ENCODE measurements at regions not wholly inside any gene's neighbourhood (a gene's known extent, or its start where the extent isn't known, plus 50 kb on each side); places are given as distances from the start of the nearest gene placed in this dataset.
"Not testable (repeated sequence)": the region's sequence is repeated elsewhere in the genome, so short reads cannot be mapped to it uniquely, and the experiment has no call there.

DNA sequence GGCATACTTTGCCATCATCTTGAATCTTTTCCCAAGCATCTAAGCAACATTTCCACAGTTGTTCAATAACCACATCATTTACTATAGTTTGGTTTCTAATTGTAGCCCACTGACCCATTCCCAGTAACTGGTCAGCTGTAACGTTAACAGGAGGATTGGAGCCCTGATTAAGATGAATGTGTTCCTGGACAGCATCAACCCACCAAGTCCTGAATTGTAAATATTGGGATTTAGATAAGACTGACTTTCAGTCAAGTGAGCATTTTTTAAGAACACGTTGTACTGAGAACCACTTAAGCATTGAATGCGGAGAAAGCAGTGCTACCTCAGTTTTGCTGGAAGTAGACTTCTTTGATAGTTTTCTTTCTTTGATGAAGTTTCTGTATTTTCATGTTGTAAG, 53.3 kb upstream of the ARL4D start:
- not testable (repeated sequence) for DNase-seq (ENCODE audit: low spot score)

DNA sequence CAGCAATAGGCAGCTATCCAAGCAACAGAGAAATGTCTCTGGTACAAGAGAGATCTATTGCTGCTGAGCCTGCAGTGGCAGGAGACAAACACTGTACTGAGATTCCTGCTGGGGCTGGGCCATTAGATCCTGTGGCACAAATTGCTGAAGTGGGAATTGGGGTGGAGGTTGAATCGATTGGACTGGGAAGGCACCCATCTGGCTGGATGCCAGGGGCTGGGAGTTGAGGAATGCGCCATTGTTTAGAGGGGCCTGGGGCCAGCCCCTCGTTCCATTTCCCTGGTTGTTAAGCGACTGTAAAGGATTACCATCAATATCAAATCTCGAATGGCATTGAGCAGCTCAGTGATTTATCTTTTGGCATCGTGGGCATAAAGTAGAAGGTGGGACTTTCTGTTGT, 54.1 kb upstream of the ARL4D start:
- DNase-seq (ENCODE audit: low spot score): no peak

DNA sequence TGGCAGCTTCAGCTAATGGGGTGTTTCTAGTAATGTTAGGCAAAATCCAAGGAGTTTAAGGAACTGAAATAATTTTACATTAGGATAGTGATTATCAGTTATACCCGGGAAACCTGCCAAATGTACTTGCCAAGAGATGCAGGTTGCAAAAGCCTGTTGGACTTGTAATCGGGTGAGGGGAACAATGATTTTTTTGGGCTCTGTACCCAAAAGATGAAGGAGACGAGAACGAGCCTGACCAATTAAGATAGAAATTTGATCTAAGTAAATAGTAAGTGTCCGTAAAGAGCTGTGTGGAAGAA, 56.3 kb upstream of the ARL4D start:
- DNase-seq (ENCODE audit: low spot score): no peak

DNA sequence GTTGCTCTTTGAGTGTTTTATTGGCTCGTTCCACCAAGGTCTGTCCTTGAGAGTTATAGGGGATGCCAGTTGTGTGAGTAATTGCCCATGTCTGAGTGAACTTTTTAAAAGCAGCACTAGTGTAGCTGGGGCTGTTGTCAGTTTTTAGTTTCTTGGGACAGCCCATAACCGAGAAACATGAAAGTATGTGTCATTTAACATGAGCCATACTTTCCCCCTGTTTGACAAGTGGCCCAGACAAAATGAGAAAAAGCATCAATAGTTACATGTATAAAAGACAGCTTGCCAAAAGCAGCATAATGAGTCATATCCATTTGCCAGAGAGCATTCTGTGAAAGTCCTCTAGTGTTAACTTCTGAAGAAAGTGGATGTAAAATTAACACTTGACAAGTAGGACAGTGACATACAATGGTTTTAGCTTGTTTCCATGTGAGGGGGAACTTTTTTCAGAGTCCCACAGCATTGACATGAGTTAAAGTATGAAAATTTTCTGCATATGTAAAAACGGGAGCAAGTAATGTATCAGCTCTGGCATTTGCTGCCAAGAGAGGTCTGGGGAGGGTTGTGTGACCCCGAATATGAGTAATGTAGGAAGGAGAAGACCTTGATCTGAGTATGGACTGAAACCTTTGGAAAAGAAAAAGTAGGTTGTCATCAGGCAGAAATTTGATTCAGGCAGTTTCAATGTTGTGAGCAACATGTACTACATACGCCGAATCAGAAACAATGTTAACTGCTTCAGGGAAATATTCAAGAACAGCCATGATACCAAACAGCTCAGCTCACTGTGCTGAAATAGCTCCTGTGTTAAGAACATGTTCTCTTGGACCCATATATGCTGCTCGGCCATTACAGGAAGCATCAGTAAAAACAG, 56.8 kb upstream of the ARL4D start:
- no peak for DNase-seq (ENCODE audit: low spot score)

DNA sequence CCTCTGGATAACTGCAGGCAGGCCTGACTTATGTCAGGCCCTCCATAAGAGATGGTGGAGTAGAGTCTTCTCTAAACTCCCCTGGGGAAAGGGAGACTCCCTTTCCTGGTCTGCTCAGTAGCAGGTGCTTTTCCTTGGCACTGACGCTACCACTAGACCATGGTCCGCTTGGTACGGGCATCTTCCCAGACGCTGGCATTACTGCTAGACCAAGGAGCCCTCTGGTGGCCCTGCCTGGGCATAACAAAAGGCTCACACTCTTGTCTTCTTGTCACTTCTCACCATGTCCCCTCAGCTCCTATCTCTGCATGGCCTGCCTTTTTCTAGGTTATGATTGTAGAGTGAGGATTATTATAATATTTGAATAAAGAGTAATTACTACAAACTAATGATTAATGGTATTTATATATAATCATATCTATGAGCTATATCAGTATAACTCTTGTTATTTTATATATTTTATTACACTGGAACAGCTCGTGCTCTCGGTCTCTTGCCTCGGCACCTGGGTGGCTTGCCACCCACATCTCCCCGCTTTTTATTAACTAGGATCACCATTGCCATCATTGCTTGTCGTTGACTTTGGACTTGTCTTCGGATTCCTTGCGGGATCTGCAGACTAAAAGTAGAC, 59.8 kb upstream of the ARL4D start:
- peak; percentile 71 for DNase-seq (ENCODE audit: low spot score)

DNA sequence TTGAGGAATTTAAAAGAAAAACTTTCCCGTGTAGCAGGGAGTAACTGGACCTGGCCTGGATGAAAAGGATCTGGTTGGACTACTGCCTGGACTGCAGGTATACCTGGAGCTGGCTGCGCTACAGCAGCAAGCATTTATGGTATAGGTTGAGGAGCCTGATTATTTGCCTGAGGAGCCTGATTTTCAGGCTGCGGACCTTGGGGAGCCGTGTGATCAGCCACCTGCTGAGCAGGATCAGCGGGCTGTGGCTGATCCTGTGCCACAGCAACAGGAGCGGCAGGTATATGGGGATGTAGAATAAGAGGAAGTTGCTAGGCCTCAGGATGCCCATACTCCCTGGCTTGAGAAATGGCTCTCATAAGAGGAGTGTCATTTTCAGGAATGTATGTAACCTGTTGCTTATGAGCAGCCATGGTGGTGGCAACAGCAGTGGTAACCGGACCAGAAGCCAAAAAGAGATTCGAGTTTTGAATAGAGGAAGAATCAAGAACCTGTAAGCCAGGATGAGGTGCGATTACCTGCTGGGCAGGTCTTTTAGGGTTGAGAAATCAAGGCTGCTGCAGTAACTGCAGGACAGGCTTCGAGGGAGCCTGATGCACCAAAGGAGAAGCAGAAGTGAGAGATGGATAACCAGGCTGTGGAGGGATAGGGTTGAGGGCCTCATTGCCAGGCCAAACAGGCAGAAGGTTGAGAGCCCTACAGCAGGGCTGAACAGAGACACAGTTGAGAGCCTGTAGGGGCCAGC, 60.9 kb upstream of the ARL4D start:
- no peak for DNase-seq (ENCODE audit: low spot score)

DNA sequence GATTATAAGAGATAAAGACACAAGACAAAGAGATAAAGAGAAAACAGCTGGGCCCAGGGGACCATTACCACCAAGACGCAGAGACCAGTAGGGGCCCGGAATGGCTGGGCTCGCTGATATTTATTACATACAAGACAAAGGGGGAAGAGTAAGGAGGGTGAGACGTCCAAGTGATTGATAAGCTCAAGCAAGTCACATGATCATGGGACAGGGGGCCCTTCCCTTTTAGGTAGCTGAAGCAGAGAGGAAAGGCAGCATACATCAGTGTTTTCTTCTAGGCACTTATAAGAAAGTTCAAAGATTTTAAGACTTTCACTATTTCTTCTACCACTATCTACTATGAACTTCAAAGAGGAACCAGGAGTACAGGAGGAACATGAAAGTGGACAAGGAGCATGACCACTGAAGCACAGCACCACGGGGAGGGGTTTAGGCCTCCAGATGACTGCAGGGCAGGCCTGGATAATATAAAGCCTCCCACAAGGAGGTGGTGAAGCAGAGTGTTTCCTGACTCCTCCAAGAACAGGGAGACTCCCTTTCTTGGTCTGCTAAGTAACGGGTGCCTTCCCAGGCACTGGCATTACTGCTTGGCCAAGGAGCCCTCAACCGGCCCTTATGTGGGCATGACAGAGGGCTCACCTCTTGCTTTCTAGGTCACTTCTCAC, 63.9 kb upstream of the ARL4D start:
- DNase-seq (ENCODE audit: low spot score): peak; percentile 70

DNA sequence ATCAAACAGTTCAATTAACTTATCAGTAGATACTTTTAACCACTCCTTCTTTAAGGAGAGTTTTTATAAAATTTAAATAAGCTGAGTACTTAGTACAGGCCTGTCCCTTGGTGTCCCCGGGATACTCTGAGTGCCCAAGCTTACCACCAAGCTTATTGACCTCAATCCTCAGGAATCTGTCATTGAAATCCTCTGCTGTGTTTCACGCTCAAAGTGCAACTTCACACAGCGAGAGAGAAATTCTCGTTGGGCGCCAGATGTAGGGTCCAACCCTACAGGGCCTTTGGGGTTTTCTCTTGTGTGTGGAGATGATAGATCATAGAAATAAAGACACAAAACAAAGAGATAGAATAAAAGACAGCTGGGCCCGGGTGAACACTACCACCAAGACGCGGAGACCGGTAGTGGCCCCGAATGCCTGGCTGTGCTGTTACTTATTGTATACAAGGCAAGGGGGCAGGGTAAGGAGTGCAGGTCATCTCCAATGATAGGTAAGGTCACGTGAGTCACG, 65.3 kb upstream of the ARL4D start:
- no peak for DNase-seq (ENCODE audit: low spot score)

DNA sequence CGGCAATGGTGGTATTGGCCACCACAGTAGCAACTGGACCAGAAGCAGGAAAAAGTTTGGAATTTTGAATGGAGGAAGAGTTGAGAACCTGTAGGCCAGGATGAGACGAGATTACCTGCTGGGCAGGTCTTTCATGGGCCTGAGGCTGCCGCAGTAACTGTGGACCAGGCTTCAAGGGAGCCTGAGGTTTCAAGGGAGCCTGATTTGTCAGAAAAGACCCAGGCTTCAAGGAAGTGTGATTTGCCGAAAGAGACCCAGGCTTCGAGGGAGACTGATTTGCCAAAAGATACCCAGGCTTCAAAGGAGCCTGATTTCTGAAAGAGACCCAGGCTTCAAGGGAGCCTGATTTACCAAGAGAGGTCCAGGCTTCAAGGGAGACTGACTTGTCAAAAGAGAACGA, 66.6 kb upstream of the ARL4D start:
- DNase-seq (ENCODE audit: low spot score): no peak

DNA sequence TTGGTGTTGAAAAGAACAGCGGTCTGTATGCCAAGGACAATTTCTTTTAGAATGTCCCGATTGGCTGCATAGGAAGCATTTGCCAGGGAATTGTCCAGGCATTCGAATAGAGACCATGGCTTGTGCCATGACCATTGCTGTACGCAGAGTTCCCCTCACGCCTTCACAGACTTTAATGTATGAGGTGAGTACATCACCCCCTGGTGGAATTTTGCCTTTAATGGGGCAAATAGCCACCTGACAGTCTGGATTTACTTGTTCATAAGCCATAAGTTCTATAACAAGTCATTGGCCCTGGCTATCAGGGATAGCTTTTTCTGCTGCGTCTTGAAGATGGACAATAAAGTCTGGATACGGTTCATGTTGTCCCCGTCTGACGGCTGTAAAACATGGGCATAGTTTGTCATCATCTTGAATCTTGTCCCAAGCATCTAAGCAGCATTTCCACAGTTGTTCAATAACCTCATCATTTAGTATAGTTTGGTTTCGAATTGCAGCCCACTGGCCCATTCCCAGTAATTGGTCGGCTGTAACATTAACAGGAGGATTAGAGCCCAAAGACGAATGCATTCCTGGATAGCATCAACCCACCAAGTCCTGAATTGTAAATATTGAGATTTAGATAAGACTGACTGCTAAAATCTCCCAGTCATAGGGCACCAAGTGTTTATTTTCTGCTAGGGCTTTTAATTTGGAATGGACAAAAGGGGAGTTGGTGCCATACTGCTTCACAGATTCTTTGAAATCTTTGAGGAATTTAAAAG, 67.7 kb upstream of the ARL4D start:
- DNase-seq (ENCODE audit: low spot score): no peak

DNA sequence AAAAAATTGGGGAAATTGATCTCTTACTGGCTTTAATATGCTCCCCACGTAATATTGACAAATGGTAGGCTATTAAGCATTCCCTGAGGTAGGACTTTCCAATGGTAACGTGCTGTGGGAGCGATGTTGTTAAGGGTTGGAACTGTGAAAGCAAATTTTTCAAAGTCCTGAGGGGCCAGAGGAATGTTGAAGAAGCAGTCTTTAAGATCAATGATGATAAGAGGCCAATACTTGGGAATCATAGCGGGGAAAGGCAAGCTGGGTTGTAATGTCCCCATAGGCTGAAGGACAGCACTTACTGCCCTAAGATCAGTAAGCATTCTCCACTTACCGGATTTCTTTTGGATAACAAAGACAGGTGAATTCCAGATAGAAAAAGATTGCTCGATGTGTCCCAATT, 69.6 kb upstream of the ARL4D start:
- no peak for DNase-seq (ENCODE audit: low spot score)

DNA sequence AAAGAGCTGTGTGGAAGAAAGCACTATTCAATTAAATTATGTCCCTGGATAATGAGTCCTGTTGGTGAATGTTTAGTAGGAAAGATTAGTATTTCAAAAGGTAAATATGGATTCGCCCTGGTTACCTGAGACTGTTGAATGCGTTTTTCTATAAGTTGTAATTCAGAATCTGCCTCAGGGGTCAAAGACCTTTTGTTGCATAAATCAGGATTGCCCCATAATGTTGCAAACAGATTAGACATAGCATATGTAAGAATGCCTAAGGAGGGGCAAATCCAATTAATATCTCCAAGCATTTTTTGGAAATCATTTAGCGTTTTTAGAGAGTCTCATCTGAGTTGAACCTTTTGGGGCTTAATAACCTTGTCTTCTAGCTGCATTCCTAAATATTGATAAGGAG, 70.1 kb upstream of the ARL4D start:
- no peak for DNase-seq (ENCODE audit: low spot score)

DNA sequence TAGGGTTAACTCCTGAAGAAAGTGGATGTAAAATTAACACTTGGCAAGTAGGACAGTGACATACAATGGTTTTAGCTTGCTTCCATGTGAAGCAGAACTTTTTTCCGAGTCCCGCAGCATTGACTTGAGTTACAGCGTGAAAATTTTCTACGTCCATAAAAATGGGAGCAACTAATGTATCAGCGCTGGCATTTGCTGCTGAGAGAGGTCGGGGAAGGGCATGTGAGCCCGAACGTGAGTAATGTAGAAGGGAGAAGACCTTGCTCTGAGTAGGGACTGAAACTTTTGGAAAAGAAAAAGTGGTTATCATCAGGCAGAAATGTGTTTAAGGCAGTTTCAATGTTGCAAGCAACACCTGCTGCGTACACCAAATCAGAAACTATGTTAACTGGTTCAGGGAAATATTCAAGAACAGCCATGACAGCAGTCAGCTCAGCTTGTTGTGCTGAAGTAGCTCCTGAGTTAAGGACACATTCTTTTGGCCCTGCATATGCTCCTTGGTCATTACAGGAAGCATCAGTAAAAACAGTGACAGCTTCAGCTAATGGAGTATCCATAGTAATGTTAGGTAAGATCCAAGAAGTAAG, 70.9 kb upstream of the ARL4D start:
- DNase-seq (ENCODE audit: low spot score): no peak

DNA sequence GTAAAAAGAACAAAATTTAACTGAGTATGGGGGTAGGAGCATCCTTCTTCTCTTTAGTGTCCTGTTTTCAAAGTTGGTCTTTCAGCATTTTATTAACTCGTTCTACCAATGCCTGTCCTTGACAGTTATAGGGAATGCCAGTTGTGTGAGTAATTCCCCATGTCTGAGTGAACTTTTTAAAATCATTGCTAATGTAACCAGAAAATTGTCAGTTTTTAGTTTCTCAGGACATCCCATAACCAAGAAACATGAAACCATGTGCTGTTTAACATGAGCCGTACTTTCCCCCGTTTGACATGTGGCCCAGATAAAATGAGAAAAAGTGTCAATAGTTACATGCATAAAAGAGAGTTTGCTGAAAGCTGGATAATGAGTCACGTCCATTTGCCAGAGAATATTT, 71.4 kb upstream of the ARL4D start:
- DNase-seq (ENCODE audit: low spot score): no peak

DNA sequence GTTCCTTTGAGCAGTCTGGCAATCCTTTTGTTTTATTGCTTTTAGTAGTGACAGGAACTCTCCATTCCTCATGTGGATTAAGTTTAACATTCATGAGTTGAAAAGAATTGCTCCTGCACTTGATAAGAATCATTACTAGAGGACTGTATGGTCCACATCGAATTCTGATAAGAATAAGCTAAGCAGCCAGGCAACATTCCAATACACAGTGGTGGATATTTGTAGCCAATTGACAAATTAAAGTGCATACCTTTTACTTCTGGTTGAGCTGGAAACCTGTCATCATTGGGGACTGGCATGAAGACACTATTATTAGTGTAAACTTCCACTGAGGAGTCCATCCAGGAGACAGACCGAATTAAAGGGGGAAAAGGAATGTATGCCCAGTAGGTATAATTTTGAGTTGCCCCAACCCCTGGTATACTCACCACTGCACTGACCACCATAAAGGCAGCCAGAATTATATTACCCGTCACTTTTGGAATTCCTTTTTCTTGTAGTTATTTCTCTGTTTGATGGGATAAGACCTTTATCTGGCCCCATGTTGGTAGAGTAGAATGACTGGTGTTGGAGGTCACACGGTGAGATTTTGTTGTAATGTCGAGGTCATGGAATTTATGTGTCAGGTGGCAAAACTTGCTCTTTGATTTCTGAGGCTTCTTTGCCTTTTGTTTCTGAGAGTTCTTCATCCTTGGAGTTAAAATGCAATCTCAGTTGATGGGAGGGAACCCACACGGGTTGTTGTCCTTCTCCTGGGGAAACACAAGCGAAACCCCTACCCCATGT, 72.1 kb upstream of the ARL4D start:
- no peak for DNase-seq (ENCODE audit: low spot score)

DNA sequence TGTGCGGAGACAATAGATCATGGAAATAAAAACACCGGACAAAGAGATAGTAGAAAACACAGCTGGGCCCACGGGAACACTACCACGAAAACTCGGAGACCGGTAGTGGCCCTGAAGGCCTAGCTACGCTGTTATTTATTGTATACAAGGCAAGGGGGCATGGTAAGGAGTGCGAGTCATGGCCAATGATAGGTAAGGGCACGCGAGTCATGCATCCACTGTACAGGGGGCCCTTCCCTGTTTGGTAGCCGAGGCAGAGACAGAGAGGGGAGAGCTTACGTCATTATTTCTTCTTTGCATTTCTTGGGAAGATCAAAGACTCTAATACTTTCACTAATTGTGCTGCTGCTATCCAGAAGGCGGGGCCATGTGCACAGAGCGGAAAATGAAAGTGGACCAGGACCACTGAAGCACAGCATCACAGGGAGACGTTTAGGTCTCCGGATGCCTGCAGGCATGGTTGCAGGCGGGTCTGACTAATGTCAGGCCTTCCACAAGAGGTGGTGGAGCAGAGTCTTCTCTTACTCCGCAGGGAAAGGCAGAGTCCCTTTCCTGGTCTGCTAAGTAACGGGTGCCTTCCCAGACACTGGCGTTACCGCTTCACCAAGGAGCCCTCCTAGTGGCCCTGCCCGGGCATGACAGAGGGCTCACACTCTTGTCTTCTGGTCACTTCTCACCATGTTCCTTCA, 74.4 kb upstream of the ARL4D start:
- DNase-seq (ENCODE audit: low spot score): peak; percentile 50

DNA sequence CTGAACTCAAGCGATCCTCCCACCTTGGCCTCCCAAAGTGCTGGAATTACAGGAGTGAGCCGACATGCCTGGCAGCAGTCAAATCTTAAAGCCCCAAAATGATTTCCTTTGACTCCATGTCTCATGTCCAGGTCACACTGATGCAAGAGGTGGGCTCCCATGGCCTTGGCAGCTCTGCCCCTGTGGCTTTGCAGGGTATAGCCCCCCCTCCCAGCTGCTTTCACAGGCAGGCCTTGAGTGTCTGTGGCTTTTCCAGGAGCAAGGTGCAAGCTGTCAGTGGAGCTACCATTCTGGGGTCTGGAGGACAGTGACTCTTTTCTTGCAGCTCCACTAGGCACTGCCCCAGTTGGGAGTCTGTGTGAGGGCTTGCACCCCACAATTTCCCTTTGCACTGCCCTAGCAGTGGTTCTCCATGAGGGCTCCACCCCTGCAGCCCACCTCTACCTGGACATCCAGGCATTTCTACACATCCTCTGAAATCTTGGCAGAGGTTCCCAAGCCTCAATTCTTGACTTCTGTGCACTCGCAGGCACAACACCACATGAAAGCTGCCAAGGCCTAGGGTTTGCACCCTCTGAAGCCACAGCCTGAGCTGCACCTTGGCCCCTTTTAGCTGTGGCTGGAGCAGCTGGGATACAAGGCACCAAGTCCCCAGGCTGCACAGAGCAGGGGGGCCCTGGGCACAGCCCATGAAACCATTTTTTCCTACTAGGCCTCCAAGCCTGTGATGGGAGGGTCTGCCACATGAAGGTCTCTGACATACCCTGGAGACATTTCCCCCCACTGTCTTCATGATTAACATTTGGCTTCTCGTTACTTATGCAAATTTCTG, 79.3 kb upstream of the ARL4D start:
- no peak for DNase-seq (ENCODE audit: low spot score)

DNA sequence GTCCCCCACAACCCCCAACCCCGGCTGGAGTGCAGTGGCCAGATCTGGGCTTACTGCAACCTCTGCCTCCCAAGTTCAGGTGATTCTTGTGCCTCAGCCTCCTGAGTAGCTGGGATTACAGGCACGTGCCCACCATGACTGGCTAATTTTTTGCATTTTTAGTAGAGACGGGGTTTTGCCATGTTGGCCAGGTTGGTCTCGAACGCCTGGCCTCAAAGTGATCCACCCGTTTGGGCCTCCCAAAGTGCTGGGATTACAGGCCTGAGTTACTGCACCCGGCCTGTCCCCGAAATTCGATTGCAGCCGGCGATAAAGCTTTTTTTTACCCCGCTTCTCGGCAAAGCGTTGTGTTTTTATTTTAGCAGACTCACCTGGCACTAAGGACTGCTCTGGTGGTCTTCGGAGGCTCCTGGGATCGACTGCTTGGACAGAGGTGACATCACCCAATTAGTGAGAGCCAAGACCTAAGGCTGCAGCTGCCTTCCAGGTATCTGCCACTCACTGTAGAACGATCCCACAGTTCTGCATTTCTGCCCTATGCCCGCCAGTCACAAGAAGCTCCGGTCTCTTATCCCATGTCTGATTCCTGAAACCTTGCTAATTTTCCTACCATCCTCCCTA, 82.2 kb upstream of the ARL4D start:
- DNase-seq (ENCODE audit: low spot score): no peak
